ENCODE measurements at regions not wholly inside any gene's neighbourhood (a gene's known extent, or its start where the extent isn't known, plus 50 kb on each side); places are given as distances from the start of the nearest gene placed in this dataset.

GRCh38 chr2:5287558-5288334 lies 404.4 kb upstream of the SOX11 start:
- no peak for DNase-seq (ENCODE audit: low read depth in 1 of 2, low spot score in 1 of 2)
- no peak for TF ChIP-seq HEYL (CRISPR knock-in tag; IDR thresholded peaks at IDR 0.05)
- TF ChIP-seq MYC (IDR thresholded peaks at IDR 0.05; ENCODE audit: borderline replicate concordance, low read length): no peak
- no peak overlapping the region for H3K27ac ChIP-seq
- ChIA-PET CTCF (interaction anchor here (0.6 kb wide), 1 partner anchor 200 kb away, joined by 3 read pairs; no protein-coding TSS in a partner anchor), POLR2A (no interaction called here)
- no peak overlapping the region for H3K4me3 ChIP-seq
- no peaks in the 10 kb centered on the region for H3K4me1 ChIP-seq
- ATAC-seq: no peak
- WGBS (ENCODE audit: missing lambda C conversion rate): 3% methylated on average over 5 of the region's 5 CpGs
- H3K9me3 ChIP-seq: peaks cover 12% of the 10 kb centered on the region
- H3K4me2 ChIP-seq: no peak overlapping the region
- no peak for FAIRE-seq

DNA sequence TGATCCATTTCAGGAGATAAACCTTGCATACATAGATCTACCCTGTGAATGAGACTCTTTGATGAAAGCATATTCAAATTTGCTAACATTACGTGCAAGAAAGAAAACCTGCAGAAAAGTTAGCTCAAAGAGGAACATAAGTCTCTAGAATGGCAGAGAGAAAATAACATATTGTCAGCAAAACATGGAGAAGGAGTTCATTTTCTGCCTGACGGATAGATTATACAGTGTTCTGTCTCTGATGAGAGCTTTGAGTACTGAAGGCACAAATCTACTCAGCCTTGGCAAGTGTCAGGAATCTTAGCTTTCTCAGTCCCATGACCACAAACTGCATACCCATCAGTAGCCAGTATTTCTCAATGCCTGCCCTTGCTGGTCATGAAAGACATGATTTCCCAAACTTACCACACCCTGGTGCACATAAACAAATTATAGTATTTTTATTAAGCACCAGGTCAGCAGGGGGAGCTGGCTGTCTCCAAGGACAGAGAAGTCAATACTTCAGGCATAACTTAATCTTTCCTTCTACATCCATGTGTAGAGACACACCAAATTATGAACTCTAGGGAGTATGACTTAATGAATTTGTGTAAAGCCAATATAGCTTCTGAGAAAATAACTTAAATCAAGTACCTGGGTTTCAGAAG lies 401.2 kb upstream of the SOX11 start:
- ChIA-PET POLR2A (no interaction called here), CTCF (no interaction called here)
- no peak for FAIRE-seq
- Histone ChIP-seq H3K4me3 (no peak overlapping the region), H3K27ac (no peak overlapping the region), H3K9me3 (peaks cover 9% of the 10 kb centered on the region; the same call in 2 of the 3 replicates), H3K4me2 (no peak overlapping the region), H3K4me1 (no peaks in the 10 kb centered on the region)
- WGBS (ENCODE audit: missing lambda C conversion rate): 3% methylated on average over 2 of the region's 2 CpGs
- TF ChIP-seq CEBPB (IDR thresholded peaks at IDR 0.05) (no peak), JUNB (IDR thresholded peaks at IDR 0.05) (no peak), ZNF302 (CRISPR knock-in tag; IDR thresholded peaks at IDR 0.05) (no peak), NFE2L2 (conservative IDR thresholded peaks at IDR 0.05; ENCODE audit: low read length) (no peak), JUN (IDR thresholded peaks at IDR 0.05) (no peak), FOXS1 (CRISPR knock-in tag; IDR thresholded peaks at IDR 0.05) (no peak), MYC (IDR thresholded peaks at IDR 0.05; ENCODE audit: borderline replicate concordance, low read length) (no peak)
- TF ChIP-seq, protein P1, sequence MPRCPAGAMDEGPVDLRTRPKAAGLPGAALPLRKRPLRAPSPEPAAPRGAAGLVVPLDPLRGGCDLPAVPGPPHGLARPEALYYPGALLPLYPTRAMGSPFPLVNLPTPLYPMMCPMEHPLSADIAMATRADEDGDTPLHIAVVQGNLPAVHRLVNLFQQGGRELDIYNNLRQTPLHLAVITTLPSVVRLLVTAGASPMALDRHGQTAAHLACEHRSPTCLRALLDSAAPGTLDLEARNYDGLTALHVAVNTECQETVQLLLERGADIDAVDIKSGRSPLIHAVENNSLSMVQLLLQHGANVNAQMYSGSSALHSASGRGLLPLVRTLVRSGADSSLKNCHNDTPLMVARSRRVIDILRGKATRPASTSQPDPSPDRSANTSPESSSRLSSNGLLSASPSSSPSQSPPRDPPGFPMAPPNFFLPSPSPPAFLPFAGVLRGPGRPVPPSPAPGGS (IDR thresholded peaks at IDR 0.05): no peak
- TF ChIP-seq, protein P2, sequence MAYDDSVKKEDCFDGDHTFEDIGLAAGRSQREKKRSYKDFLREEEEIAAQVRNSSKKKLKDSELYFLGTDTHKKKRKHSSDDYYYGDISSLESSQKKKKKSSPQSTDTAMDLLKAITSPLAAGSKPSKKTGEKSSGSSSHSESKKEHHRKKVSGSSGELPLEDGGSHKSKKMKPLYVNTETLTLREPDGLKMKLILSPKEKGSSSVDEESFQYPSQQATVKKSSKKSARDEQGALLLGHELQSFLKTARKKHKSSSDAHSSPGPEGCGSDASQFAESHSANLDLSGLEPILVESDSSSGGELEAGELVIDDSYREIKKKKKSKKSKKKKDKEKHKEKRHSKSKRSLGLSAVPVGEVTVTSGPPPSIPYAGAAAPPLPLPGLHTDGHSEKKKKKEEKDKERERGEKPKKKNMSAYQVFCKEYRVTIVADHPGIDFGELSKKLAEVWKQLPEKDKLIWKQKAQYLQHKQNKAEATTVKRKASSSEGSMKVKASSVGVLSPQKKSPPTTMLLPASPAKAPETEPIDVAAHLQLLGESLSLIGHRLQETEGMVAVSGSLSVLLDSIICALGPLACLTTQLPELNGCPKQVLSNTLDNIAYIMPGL (CRISPR knock-in tag; IDR thresholded peaks at IDR 0.05; ENCODE audit: borderline replicate concordance): no peak
- DNase-seq (ENCODE audit: low read depth in 1 of 2, low spot score in 1 of 2): no peak
- no peak for ATAC-seq

DNA sequence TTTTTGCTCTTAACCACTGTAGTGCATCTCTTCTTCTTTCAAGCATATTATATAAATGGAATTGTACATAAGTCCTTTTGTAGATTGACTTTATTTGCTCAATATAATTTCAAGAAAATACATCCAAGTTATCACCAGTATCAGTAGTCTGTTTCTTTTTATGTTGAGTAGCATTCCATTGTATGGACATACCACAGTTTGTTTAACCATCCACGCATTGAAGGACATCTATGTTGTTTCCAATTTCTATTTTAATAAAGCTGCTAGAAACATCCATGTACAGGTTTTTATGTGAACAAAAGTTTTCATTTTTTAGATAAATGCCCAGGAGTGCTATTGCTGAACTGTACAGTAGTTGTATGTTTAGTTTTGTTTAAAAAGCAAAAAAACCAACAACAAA lies 387.5 kb upstream of the SOX11 start:
- TF ChIP-seq E2F6 (IDR thresholded peaks at IDR 0.05; ENCODE audit: borderline replicate concordance, low read depth) (no peak), ESRRA (IDR thresholded peaks at IDR 0.05; ENCODE audit: borderline replicate concordance, low read length) (no peak), ZSCAN20 (CRISPR knock-in tag; IDR thresholded peaks at IDR 0.05) (no peak), SREBF2 (IDR thresholded peaks at IDR 0.05) (no peak)
- TF ChIP-seq, protein P2 (CRISPR knock-in tag; IDR thresholded peaks at IDR 0.05; ENCODE audit: borderline replicate concordance): no peak
- Histone ChIP-seq H3K9me3 (peaks cover 10% of the 10 kb centered on the region; the same call in 2 of the 3 replicates), H3K4me2 (no peak overlapping the region), H3K27ac (no peak overlapping the region), H3K4me1 (no peaks in the 10 kb centered on the region), H3K4me3 (no peak overlapping the region)
- 14% methylated on average over 1 of the region's 1 CpG for WGBS (ENCODE audit: missing lambda C conversion rate)
- no peak for ATAC-seq
- ChIA-PET POLR2A (no interaction called here), CTCF (no interaction called here)
- no peak for DNase-seq (ENCODE audit: low read depth in 1 of 2, low spot score in 1 of 2)
- FAIRE-seq: no peak
